Choroid plexus epithelial cell (primary cell): ENCODE measurements at regions not wholly inside any gene's neighbourhood (a gene's known extent, or its start where the extent isn't known, plus 50 kb on each side); places are given as distances from the start of the nearest gene placed in this dataset.
A peak's percentile ranks its signal among the peaks of the same experiment; 100 is the strongest.

Source experiments
- DNase-seq: peaks from one replicate; pipeline ENCODE4 v3.0.0-alpha.2; 2010; ENCODE audit warnings: low read depth
- H3K4me3 ChIP-seq: 2 replicates; pipeline ENCODE4 v1.5.1; 2011; ENCODE audit warnings: low read depth, mild to moderate bottlenecking, control low read depth, low read length, moderate library complexity
- TF ChIP-seq, protein P1 (sequence below): conservative IDR thresholded peaks from 2 replicates; pipeline ENCODE4 v1.5.1; 2011; ENCODE audit warnings: low read depth, mild to moderate bottlenecking, control low read depth, inconsistent platforms, low read length, moderate library complexity

DNA sequence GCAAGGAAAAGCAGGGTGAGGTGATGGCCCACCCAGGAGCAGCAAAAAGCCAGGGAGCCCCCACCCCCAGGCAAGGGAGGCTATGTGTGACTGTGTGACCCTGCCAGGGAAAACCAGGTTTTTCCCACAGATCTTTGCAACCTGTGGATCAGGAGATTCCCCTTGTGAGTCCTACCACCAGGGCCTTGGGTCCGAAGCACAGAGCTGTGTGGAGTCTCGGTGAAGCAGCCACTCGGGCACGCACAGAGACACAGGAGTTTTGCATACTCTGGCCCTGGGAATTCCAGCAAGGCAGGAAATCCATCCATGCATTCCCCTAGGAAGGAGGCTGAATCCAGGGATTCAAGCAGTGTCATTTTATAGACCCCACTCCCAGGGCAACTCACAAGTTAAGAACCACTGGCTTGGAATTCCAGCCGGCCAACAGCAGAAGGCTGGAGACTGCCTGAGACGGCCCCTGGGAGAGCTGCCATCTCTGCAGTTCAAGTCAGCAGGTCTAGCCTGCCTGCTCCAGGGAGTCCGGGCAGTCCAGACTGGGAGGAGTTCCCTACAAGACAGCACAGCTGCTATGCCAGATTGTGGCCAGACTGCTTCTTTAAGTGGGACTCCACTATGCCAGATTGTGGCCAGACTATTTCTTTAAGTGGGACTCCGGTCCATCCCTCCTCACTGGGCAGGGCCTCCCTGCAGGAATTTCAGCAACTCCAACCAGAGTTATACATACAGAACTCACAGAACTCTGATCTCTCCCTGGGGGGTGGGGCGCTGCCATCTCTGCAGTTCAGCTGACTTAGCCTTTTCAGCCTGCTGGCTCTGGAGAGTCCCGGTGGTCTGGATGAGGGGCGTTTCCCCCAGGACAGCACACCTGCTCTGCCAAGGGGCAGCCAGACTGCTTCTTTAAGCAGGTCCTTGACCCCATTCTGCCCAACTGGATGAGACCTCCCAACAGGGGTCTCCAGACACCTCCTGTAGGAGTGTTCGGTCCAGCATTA, 85.1 kb upstream of the ADAD1 start:
- DNase-seq = peak; percentile 9
- H3K4me3 ChIP-seq = no peak overlapping the region
- TF ChIP-seq, protein P1, sequence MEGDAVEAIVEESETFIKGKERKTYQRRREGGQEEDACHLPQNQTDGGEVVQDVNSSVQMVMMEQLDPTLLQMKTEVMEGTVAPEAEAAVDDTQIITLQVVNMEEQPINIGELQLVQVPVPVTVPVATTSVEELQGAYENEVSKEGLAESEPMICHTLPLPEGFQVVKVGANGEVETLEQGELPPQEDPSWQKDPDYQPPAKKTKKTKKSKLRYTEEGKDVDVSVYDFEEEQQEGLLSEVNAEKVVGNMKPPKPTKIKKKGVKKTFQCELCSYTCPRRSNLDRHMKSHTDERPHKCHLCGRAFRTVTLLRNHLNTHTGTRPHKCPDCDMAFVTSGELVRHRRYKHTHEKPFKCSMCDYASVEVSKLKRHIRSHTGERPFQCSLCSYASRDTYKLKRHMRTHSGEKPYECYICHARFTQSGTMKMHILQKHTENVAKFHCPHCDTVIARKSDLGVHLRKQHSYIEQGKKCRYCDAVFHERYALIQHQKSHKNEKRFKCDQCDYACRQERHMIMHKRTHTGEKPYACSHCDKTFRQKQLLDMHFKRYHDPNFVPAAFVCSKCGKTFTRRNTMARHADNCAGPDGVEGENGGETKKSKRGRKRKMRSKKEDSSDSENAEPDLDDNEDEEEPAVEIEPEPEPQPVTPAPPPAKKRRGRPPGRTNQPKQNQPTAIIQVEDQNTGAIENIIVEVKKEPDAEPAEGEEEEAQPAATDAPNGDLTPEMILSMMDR = no peak

DNA sequence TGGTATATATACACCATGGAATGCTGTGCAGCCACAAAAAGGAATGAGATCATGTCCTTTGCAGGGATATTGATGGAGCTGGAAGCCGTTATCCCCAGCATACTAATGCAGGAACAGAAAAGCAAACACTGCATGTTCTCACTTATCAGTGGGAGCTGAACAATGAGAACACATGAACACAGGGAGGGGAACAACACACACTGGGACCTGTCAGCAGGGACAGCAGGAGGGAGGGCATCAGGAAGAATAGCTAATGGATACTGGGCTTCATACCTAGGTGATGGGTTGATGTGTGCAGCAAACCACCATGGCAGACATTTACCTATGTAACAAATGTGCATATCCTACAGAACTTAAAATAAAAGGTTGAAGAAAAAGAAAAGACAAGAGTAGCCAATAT, 81.1 kb upstream of the ADAD1 start:
- H3K4me3 ChIP-seq = no peak overlapping the region
- TF ChIP-seq, protein P1 = no peak
- DNase-seq = no peak

DNA sequence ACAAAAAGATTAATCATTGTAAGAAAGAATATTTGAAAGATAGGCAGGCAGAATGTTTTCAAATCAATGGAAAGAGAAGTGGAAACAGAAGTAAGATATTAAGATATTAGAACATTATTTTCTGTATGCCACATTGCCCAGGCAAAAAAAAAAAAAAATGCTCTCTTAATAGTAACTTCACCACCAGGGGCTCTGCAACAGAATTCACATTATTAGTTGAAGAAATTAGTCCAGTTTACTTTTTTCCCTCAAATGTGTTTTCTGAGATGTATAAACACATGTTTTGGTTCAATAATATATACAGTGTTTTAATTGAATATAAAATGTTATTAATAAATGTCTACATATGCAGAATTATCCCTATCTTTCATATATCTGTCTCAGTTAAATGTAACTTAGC, 78.0 kb upstream of the ADAD1 start:
- H3K4me3 ChIP-seq = no peak overlapping the region
- peak; percentile 13 for DNase-seq
- TF ChIP-seq, protein P1 = peak; percentile 46

DNA sequence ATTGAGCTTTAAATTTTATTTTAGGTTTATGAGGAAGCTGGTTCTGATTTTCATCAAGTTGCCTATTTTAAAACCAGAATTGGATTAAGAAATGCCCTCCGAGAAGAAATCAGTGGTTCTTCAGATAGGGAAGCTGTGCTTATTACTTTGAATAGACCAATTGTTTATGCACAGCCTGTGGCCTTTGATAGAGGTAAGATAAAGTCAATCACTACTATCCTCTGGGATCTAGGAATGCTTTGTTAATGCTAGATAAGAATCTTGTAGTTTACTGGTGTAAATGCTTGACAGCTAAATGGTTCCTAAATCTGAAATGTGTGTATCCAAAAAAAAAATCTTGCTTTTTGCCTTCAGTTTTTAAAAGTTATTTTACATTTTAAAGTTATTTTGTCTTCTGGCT, 73.0 kb upstream of the ADAD1 start:
- no peak for DNase-seq
- no peak overlapping the region for H3K4me3 ChIP-seq
- TF ChIP-seq, protein P1 = no peak

DNA sequence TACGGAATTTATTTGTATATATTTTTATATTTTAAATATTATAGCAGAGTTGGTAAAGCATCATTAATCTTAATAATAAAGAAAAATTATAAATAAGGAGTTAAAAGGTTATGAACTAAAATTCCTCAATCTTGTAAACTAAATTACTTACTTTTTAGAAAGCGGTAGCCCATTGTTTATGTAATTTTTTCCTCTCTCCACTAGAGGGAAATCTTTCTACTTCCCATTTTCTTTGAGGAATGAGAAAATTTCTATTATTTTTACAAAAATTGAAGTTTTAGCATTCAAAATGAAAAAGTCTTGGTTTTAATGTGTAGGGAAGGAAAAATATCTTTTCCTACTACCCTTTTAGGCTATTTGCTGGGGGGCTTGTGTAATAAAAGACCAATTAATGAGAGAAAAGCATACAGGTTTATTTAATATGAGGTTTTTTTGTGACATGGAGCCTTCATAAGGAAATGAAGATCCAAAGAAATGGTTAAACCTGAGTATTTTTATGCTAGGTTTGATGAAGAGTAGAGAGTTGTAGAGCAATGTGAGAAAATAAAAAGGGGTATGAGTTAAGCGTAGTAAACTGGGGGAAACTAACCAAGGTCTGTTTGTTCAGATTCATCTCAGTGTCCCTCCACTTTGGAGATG, 68.7 kb upstream of the ADAD1 start:
- TF ChIP-seq, protein P1 = peak; percentile 58
- peak; percentile 38 for DNase-seq

DNA sequence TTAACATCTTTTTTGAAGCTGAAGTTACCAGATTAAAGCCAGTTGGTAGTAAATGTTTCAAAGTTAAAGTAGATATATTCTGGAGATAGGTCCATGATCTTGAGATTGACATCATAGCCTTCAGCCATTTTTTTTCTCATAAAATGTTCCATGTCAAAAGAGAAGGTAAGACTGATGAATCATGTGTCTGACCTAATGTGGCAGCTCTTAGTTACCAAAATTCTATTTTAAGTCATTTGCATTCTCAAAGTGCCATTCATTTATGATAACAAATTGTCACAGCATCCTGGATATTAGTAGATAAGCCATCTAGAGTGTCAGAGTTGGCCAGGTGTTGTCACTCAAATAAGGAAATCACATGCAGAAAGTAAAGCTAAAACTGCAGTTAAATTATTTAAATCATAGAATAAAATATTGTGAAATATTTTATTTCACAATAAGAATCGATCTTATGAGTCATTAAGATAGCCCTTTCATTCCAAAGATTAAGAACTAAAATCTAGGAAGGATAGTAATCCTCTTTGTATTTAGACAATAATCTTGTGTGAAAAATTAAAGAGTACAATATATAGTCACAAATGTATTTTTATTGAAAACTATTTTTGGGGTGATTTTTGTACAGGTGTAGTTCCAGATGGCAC, 65.7 kb upstream of the ADAD1 start:
- H3K4me3 ChIP-seq = no peak overlapping the region
- TF ChIP-seq, protein P1 = no peak
- no peak for DNase-seq

More for the DNA sequence above, 68.7 kb upstream of the ADAD1 start:
- no peak overlapping the region for H3K4me3 ChIP-seq
